Astrocyte (in vitro differentiated cells and primary cell): ENCODE measurements at regions not wholly inside any gene's neighbourhood (a gene's known extent, or its start where the extent isn't known, plus 50 kb on each side); places are given as distances from the start of the nearest gene placed in this dataset.
"Not testable (repeated sequence)": the region's sequence is repeated elsewhere in the genome, so short reads cannot be mapped to it uniquely, and the experiment has no call there.

Experiments used
- EZH2 ChIP-seq: IDR thresholded peaks from 2 replicates; pipeline ENCODE4 v1.6.1; 2012; ENCODE audit warnings: mild to moderate bottlenecking, low read length, inconsistent platforms; ENCODE audit not compliant: insufficient read depth
- TF ChIP-seq, protein P1 (sequence below): IDR thresholded peaks from 2 replicates; pipeline ENCODE4 v1.5.1; 2011; ENCODE audit warnings: low read depth, mild to moderate bottlenecking, inconsistent platforms, low read length, moderate library complexity; ENCODE audit not compliant: insufficient read depth

DNA sequence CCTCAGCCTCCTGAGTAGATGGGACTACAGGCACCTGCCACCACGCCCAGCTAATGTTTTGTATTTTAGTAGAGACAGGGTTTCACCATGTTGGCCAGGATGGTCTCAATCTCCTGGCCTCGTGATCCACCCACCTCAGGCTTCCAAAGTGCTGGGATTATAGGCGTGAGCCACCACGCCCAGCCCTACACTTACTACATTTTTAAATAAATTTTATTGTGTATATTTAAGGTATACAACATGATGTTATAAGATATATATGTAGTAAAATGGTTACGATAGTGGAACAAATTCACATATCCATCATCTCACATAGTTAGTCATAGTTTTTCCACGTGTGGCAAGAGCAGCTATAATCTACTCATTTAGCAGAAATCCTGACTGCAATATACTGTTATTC is 189.6 kb downstream of the TMEM114 start:
- TF ChIP-seq, protein P1, sequence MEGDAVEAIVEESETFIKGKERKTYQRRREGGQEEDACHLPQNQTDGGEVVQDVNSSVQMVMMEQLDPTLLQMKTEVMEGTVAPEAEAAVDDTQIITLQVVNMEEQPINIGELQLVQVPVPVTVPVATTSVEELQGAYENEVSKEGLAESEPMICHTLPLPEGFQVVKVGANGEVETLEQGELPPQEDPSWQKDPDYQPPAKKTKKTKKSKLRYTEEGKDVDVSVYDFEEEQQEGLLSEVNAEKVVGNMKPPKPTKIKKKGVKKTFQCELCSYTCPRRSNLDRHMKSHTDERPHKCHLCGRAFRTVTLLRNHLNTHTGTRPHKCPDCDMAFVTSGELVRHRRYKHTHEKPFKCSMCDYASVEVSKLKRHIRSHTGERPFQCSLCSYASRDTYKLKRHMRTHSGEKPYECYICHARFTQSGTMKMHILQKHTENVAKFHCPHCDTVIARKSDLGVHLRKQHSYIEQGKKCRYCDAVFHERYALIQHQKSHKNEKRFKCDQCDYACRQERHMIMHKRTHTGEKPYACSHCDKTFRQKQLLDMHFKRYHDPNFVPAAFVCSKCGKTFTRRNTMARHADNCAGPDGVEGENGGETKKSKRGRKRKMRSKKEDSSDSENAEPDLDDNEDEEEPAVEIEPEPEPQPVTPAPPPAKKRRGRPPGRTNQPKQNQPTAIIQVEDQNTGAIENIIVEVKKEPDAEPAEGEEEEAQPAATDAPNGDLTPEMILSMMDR = not testable (repeated sequence)
- TF ChIP-seq EZH2 = not testable (repeated sequence)
